GM03348 (cell line): ENCODE measurements at regions not wholly inside any gene's neighbourhood (a gene's known extent, or its start where the extent isn't known, plus 50 kb on each side); places are given as distances from the start of the nearest gene placed in this dataset.

ENCODE experiments used
- DNase-seq: peaks from one replicate; pipeline ENCODE4 v3.0.0; 2012; ENCODE audit warnings: low spot score

DNA sequence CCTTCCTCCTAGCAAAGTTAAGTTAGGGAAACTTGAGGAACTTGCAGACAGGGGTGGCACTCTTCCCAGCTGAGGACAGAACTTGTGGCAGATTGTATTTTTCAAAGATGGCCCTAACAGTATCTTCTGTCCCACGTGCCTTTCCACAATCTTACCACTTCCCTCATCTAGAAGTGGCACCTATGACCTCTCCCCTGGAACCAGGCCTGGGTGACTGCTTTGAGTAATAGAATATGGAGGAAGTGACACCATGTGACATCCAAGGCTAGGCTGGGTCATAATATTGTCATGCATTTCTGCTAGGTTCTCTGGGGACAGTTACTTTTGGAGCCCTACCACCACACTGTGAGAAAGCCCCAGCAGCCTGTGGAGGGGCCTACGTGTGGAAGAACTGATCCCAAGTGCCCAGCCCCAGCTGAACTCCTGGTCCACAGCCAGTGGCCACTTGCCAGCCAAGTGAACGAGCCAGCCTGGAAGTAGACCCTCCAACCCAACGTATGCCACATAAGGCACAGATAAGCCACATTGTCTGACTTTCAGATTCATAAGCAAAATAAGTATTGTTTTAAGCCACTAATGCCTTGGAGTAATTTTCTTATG is 193.7 kb downstream of the PTPN20 start:
- DNase-seq: no peak

DNA sequence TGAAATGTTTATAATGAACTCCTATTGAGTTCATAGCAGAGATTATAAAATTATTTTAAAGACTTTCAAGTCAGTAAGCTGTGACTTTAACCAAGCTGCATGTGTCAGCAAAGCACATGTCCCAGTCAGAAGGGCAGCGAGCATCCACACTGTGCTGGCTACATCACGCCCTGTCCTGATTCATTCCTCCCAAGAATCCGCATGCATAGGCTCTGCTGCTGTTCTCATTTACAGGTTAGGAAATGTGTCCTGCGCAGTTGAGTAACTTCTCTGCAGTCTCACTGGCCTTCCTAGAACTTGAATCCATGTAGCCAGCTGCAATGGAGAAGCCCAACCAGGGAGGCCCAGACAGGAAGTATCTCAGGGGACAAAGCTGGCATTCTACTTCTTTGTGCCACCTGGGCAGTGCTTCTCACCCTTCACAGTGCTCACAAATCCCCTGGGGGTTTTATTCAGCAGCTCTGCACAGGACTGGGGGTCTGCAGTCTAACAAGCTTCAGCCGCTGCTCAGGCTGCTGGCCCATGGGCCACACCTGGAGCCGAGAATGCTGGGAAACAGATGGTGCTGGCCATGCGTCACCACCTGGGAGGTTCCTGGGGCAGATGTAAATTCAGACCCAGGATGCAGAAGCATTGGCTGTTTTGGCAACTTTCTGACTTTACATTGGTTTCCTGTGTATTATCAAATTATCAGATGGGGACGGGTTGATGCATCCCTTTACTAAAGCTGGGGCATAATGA is 192.8 kb upstream of the GDF10 start:
- DNase-seq: no peak

- no peak for DNase-seq
Measured at GRCh38 chr10:47109906-47110305, 190.1 kb upstream of the GDF10 start.

DNA sequence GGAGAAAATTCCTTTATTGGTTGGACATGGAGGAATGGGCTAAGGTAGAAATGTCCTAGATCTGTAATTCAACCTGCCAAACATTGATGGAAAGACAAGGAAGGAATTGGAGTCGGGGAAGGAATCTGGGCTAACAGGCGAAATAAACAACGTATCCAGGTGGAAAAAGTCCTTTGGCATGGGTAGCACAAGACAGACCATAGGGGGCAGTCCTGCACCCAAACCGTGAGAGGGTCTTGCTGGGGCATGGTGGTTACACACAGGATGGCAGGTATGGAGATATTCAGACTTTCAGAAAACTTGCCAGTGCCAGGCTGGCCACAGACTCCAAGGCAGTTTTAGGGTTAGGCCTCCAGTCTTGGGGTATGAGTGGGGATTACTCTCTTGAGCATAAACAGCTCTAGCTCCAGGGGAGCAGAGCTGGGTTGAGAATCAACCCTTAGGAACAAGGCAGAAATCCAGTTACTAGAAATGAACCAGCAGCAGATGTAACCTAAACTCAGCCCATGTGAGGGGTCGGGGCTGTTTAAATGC is 188.6 kb upstream of the GDF10 start:
- DNase-seq: no peak

DNA sequence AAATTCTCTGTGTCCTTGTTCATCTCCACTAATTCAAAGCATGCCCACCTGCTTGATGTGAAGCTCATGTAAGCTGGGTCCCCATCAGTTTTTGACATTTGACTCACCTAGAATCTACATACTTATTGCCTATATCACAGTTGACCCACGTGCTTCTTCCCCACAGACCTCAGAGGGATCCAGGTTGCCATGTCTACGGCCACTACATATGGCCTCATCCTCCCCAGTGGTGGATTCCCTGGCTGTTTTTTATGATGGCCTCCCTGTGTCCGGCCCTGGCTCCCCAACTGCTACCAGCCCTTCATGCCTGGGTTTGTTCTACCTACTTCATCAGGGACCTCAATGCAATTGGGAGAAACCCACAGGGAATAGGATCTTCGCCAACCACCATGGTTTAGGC is 187.4 kb upstream of the GDF10 start:
- no peak for DNase-seq

DNA sequence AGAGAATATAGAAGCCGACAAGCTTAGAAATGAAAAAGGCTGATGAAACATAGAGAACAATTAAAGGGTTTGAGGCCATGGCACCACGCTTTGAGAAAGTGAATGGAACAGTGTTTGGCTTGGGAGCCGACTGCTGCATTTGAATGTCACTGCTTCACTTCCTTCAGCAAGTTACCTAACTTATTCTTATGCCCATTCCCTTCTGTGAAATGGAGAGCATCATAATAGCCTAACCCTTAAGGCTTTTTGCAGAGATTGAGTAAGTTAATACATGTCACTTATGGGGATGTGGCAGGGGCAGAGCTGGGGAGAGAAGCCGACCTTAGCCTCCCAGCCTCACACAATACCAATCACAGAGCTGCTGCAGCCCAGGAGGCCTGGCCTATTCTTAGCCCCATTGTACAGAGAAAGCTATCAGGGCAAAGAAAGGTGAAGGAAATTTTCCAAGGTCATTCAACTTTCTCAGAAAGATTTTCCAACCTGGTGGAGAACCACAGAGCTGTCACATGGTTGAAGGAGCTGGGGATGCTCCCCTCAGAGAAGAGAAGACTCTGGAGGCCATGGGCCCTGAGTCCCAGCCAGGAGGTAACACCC is 186.0 kb upstream of the GDF10 start:
- DNase-seq: no peak

- DNase-seq: no peak
Measured at GRCh38 chr10:47114680-47115186, 185.3 kb upstream of the GDF10 start.

- no peak for DNase-seq
Measured at GRCh38 chr10:47115322-47115721, 184.7 kb upstream of the GDF10 start.

GRCh38 chr10:47116445-47116844 is 183.6 kb upstream of the GDF10 start:
- DNase-seq: no peak

DNA sequence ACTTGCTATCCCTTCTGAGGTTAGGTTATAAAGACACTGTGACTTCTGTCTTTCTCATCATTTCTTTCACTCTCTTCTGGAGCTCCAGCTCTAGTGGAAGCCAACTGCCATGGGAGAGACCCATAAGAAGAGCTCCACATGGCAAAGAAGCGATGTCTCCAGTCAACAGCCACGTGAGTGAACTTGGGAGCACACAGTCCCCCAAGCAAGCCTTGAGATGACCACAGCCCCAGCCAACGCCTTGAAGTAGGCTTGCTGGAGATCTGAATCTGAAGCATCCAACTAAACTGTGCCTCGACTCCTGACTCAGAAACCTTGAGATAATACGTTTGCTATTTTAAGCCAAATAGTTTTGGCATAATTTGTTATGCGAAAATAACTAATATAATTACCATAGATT is 181.7 kb upstream of the GDF10 start:
- DNase-seq: no peak

GRCh38 chr10:47121336-47121735 is 178.7 kb upstream of the GDF10 start:
- DNase-seq: no peak

DNA sequence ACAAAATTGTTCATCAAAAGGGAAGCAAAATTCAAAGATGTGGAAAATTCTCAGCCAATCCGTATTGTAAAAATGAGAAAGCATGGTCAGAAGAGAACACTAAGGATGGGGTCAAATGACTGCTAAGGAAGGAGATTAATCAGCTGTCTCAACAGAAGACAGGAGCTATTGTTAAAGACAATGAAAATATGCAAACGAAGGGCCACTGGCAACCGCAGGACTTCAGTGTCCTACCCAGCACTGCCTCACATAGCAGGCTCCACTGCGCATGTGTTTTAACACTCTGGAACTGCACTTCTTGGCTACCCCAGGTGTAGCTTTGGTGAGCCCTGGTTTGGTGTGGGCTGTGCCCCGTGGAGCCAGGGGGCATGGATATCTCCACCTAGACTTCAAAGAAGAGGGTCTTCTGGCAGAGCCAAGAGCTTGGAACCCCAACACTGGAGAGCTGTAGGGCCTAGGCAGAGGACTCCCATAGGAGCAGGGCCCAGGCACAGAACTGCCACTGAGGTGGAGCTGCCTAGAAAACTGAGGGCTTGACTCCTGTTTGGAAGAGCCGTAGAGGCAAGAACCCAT is 176.2 kb upstream of the GDF10 start:
- DNase-seq: no peak

GRCh38 chr10:47127188-47127785 is 172.7 kb upstream of the GDF10 start:
- DNase-seq: no peak

- DNase-seq: no peak
Measured at GRCh38 chr10:47130491-47130890, 169.5 kb upstream of the GDF10 start.

DNA sequence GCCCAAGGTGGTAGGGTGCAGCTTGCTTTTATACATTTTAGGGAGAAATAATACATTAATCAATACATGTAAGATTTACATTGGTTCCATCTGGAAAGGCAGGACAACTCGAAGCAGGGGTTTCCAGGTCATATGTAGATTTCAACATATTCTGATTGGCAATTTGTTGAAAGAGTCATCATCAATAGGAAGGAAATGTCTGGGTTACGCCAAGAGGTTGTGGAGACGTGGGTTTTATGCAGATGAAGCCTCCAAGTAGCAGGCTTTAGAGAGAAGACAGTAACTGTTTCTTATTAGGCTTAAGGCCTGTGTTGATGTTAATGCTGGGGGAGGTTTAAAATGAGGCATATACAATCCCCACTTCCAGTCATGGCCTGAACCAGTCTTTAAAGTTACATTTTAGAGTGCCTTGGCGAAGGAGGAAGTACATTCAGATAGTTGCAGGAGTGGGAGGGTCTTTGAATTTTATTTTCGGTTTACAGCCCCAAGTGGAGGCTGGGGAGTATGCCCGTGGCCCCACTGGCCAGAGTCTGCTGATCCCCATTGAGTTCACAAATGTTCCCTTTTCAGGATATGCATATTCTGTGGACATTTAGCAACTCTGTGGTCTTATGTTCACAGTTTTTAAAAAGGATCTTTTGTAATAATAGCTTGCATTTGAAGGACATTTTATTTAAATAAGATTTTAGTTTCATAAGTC is 166.0 kb upstream of the GDF10 start:
- no peak for DNase-seq

- peak; percentile 61 for DNase-seq
Measured at GRCh38 chr10:47136866-47137265, 163.1 kb upstream of the GDF10 start.

DNA sequence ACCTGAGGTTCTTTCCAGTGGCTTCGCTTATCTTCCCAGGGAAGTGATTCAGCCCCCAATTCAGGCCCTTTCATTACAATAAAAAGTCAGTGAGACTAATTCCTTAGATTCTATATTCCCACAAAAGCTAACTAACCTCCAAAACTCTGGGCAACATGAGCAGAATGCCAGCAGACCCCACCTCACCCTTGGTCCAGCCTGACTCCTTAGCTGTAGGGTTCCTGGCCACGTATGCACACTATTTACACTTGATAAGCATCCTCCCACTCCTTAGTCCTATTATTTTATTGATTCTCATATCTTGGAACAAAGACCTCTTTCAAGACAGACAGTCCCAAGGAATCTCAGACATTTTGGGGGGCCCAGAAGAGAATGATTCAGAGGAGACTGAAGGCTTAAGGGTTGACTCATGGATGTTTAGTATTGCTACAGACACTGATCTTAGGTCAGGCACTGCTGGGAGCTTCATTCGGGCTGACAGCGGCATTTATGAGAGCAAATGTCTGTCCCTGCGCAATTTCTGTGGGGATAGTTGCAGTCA is 162.6 kb upstream of the GDF10 start:
- peak; percentile 89 for DNase-seq

GRCh38 chr10:47139121-47139520 is 160.9 kb upstream of the GDF10 start:
- no peak for DNase-seq

DNA sequence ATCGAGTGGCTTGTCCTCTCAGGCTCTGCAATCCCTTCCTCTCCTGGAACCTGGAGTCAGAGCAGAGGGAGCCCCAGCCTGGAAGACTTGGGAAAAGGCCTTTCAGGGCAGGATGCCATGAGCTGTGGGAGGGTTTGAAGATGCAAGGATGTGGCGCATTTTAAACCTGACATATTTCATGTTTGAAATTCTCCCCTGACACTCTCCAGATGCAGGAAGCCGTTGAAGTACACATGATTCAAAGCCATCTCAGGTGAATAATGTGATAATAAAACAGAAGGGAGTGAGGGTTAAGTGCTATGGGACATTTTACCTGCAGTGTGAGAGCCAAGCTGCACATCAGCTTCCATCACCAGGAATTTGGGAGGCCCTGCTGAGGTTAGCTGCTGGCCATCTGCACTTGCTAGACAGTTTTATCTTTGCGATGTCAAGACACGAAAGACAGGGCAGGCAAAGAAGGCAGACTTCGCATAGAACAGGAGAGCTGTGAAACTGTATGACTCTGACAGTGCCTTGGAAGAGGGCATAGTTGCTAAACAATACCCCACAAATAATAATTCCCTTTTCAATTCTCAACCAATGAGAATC is 159.1 kb upstream of the GDF10 start:
- no peak for DNase-seq

DNA sequence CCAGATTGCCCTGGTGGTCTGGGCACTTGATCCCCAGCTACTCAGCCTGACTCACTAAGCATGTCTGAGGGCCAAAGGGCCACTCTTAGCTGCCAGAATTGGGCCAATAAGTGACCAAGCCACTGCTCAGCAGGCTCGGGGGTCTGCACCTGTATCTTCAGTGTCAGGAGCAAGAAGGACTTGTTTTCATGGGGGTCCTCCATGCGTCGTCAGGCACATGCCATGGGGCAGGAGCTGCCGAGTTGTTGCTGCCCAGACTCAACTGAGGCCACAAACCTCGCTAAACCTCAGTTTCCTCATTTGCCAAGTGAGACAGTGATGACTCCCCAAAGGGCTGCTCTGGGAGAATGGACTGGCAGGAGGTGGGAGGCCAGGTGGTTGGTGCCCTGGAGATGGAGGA is 158.6 kb upstream of the GDF10 start:
- no peak for DNase-seq

DNA sequence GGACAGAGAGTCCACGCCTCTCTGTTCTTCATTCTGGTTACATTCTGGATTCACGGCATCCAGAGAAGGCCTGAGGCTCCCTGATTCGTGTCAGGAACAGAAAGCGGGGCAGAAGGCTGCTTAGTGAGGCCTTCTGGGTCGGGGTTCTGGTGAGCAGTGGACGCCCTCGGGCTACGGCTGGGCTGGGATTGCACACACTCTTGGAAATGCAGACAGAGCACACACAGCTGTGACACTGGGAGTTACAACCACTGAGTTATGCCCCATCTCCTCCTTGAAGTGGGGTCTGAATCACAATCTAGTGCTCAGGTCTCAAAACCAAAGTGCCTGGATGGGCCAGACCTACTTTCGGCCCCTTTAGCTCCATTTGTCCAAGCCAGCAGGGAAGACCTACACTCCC is 156.9 kb upstream of the GDF10 start:
- DNase-seq: no peak
